DND-41 (cell line): ENCODE measurements at regions not wholly inside any gene's neighbourhood (a gene's known extent, or its start where the extent isn't known, plus 50 kb on each side); places are given as distances from the start of the nearest gene placed in this dataset.

Source experiments
- ATAC-seq: fragments of 200-7000 bp; cut with Tn5 transposase; 3 replicates; pipeline ENCODE4 v1.9.1; 2021; ENCODE audit warnings: low read depth; ENCODE audit not compliant: insufficient read depth
- DNase-seq: peaks from one replicate; pipeline ENCODE4 v3.0.0-alpha.2; 2020
- H2AFZ ChIP-seq: 2 replicates; pipeline ENCODE4 v1.6.0; 2012; ENCODE audit warnings: low read depth, low read length
- H3K27ac ChIP-seq: 2 replicates; pipeline ENCODE4 v1.5.1; 2012; ENCODE audit warnings: low read length, inconsistent platforms
- H3K27me3 ChIP-seq: fragments of 200-600 bp; sonication (generic); 2 replicates; pipeline ENCODE4 v1.6.0; 2012; ENCODE audit warnings: low read length, mild to moderate bottlenecking, inconsistent platforms; ENCODE audit not compliant: insufficient read depth, poor library complexity
- H3K36me3 ChIP-seq: 2 replicates; pipeline ENCODE4 v1.5.1; 2012; ENCODE audit warnings: low read length, inconsistent platforms; ENCODE audit not compliant: insufficient read depth
- H3K4me1 ChIP-seq: 2 replicates; pipeline ENCODE4 v1.5.1; 2012; ENCODE audit warnings: mild to moderate bottlenecking, low read length; ENCODE audit not compliant: insufficient read depth
- H3K4me2 ChIP-seq: 2 replicates; pipeline ENCODE4 v1.6.0; 2012; ENCODE audit warnings: mild to moderate bottlenecking, moderate library complexity, low read length, inconsistent platforms; ENCODE audit not compliant: insufficient read depth
- H3K4me3 ChIP-seq, 2 experiments: fragments of 200-600 bp in 1 of 2; shearing (Covaris generic) in 1 of 2; 2 replicates each; pipeline ENCODE4 v1.5.1; 2012 to 2016; ENCODE audit warnings: inconsistent platforms in 2 of 2, low read length in 2 of 2, mild to moderate bottlenecking in 2 of 2, low read depth in 1 of 2, moderate library complexity in 1 of 2
- H3K79me2 ChIP-seq: 2 replicates; pipeline ENCODE4 v1.6.0; 2012; ENCODE audit warnings: low read length, inconsistent platforms; ENCODE audit not compliant: insufficient read depth
- H3K9ac ChIP-seq: 2 replicates; pipeline ENCODE4 v1.6.0; 2012; ENCODE audit warnings: low read depth, mild to moderate bottlenecking, inconsistent platforms, low read length, moderate library complexity
- H3K9me3 ChIP-seq: 2 replicates; pipeline ENCODE4 v1.5.1; 2012; ENCODE audit warnings: low read length, moderate library complexity, mild to moderate bottlenecking, inconsistent platforms; ENCODE audit not compliant: insufficient read depth, severe bottlenecking
- H4K20me1 ChIP-seq: 2 replicates; pipeline ENCODE4 v1.6.0; 2012; ENCODE audit warnings: low read length; ENCODE audit not compliant: insufficient read depth
- CTCF ChIP-seq: IDR thresholded peaks from 2 replicates; pipeline ENCODE4 v1.5.1; 2012; ENCODE audit warnings: borderline replicate concordance, low read length, moderate library complexity, mild to moderate bottlenecking; ENCODE audit not compliant: poor library complexity, severe bottlenecking; ENCODE audit errors: extremely low read depth
- EZH2 ChIP-seq: IDR thresholded peaks from 3 replicates; pipeline ENCODE4 v1.6.1; 2012; ENCODE audit warnings: borderline replicate concordance, low read depth, mild to moderate bottlenecking, moderate library complexity, low read length, inconsistent platforms; ENCODE audit not compliant: severe bottlenecking

DNA sequence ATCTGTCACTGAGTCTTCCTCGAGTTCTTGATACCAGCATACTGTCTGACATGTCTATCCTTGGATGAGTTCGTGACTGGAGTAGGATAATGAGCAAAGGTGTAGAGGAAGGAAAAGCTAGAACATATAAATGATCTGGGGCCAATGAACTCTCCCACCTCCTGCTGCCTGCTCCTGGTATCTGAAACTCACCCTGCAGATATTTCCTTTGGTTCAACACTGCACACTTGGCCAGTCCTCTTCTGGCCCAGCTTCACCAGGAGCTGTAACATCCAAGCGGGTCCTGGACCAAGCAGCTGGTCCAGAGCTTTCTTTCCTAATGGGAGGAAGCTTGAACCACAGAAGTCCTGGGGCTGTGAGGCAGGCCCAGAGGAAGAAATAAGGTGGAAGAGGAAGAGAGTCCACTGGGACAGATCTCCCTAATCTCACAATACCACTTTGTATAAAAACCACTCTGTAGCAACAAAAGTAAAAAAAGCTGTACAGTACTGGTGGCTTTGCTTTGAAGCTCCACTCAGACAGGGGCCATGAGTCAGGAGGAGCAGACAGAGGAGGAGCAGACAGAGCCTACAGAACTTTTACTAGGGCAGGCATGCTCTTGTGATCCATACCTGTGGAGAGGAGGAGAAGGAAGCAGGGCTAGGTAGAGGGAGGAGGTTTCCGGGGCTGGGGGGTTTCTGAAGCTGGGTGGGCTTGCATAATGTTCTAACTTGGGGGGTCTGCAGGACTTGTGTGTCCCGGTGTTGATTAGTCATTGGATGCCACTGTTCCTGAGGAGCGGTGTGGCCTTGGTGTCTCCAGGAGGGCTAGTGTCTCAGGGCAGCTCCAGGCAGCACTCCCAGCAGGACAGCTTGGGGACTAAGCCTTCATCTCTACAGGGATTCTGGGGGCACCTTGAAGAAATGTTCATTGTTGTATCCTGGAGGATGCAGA is 166.9 kb downstream of the ABHD5 start:
- Histone ChIP-seq H3K27me3 (peaks cover 5% of the 10 kb centered on the region), H3K4me3 (no peak overlapping the region), H3K79me2 (no peaks in the 10 kb centered on the region), H3K27ac (no peak overlapping the region), H3K9me3 (no peaks in the 10 kb centered on the region), H3K4me2 (no peak overlapping the region), H2AFZ (no peak overlapping the region), H3K9ac (no peak overlapping the region), H4K20me1 (no peaks in the 10 kb centered on the region), H3K4me1 (no peaks in the 10 kb centered on the region), H3K36me3 (no peaks in the 10 kb centered on the region)
- ATAC-seq (no peak), DNase-seq (no peak)
- TF ChIP-seq CTCF (no peak), EZH2 (no peak)

DNA sequence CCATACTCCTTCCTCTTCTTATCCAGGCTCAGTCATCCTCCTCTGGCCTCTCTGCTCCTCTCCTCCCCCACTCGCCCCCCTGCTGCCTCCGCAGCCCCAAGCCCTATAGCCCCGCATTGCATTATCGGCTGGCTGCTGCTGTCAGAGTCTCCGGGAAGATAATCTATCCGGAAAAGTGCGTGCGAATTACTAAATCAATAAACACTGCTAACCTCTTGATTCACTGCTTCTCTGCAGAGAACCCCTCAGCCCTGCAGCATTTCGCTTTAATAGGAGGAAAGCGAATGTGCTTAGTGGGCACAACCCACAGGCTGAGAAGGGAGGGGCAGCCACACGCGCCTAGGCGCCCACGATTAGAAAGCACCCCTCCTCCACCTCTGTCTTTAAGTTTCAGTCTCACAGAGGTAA is 167.6 kb downstream of the ABHD5 start:
- ATAC-seq = no peak
- H4K20me1 ChIP-seq = no peaks in the 10 kb centered on the region

GRCh38 chr3:43859766-43860165 is 169.0 kb downstream of the ABHD5 start:
- Histone ChIP-seq H3K27ac (no peak overlapping the region), H3K4me2 (no peak overlapping the region), H3K36me3 (no peaks in the 10 kb centered on the region), H4K20me1 (no peaks in the 10 kb centered on the region), H3K27me3 (peaks cover 23% of the 10 kb centered on the region), H3K9me3 (no peaks in the 10 kb centered on the region), H3K4me3 (no peak overlapping the region), H3K4me1 (no peaks in the 10 kb centered on the region), H2AFZ (no peak overlapping the region), H3K9ac (no peak overlapping the region), H3K79me2 (no peaks in the 10 kb centered on the region)
- ATAC-seq (no peak), DNase-seq (no peak)
- TF ChIP-seq EZH2 (no peak), CTCF (no peak)

More for the DNA sequence above, 167.6 kb downstream of the ABHD5 start:
- Histone ChIP-seq H3K9ac (no peak overlapping the region), H3K36me3 (no peaks in the 10 kb centered on the region), H3K4me1 (no peaks in the 10 kb centered on the region), H3K27ac (no peak overlapping the region), H3K4me2 (no peak overlapping the region), H3K79me2 (no peaks in the 10 kb centered on the region), H3K4me3 (no peak overlapping the region), H3K27me3 (peaks cover 9% of the 10 kb centered on the region), H3K9me3 (no peaks in the 10 kb centered on the region), H2AFZ (no peak overlapping the region)
- no peak for DNase-seq
- no peak for TF ChIP-seq CTCF
- TF ChIP-seq EZH2 = no peak
